Fibroblast of mammary gland (primary cell): ENCODE measurements at regions not wholly inside any gene's neighbourhood (a gene's known extent, or its start where the extent isn't known, plus 50 kb on each side); places are given as distances from the start of the nearest gene placed in this dataset.
"Not testable (repeated sequence)": the region's sequence is repeated elsewhere in the genome, so short reads cannot be mapped to it uniquely, and the experiment has no call there.

Source experiments
- DNase-seq: peaks from one replicate; pipeline ENCODE4 v3.0.0-alpha.2; 2010; ENCODE audit warnings: low read depth
- H3K4me3 ChIP-seq: 2 replicates; pipeline ENCODE4 v1.5.1; 2011; ENCODE audit warnings: low read depth, mild to moderate bottlenecking, low read length, moderate library complexity; ENCODE audit not compliant: control insufficient read depth
- TF ChIP-seq, protein P1 (sequence below): conservative IDR thresholded peaks from 2 replicates; pipeline ENCODE4 v1.5.1; 2011; ENCODE audit warnings: low read depth, low read length, inconsistent platforms; ENCODE audit not compliant: control insufficient read depth, insufficient read depth

DNA sequence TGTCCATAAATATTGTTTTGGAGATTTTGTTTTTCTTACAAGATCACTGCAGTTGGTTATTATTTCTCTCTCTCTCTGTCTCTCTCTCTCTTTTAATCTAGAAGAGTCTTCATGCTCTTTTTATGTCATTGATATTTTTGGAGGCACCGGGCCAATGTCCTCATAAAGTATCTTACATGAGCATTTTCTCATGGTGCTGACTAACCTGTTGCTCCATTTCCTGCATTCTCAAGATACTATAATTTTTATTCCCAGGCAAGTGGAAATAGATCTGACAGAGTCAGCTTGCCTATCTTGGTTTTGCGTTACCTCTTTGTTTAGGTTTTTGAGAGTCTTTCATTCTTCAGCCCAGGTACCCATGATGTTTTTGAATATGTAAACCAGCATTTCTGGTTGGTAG is 938.8 kb upstream of the FBXO33 start:
- no peak for DNase-seq
- no peak overlapping the region for H3K4me3 ChIP-seq
- TF ChIP-seq, protein P1, sequence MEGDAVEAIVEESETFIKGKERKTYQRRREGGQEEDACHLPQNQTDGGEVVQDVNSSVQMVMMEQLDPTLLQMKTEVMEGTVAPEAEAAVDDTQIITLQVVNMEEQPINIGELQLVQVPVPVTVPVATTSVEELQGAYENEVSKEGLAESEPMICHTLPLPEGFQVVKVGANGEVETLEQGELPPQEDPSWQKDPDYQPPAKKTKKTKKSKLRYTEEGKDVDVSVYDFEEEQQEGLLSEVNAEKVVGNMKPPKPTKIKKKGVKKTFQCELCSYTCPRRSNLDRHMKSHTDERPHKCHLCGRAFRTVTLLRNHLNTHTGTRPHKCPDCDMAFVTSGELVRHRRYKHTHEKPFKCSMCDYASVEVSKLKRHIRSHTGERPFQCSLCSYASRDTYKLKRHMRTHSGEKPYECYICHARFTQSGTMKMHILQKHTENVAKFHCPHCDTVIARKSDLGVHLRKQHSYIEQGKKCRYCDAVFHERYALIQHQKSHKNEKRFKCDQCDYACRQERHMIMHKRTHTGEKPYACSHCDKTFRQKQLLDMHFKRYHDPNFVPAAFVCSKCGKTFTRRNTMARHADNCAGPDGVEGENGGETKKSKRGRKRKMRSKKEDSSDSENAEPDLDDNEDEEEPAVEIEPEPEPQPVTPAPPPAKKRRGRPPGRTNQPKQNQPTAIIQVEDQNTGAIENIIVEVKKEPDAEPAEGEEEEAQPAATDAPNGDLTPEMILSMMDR, result no peak

DNA sequence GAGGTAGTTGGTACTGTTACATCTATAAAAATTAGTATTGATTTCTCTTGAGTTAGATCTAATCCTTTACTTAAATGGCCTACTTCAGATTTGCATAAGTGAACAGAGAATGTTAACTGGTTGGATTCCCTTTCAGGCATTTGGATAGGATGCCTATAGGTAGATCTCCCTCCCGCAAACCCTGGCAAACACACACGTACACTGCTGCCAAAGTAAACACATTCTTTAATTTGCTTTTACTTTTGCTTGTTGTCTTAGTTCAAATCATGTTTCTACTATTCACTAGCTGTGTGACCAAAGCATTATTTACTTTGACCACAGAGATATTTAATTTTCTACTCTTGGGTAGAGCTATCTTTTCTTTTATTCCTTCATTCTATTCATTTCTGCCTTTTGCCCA is 936.1 kb upstream of the FBXO33 start:
- TF ChIP-seq, protein P1, result no peak
- no peak overlapping the region for H3K4me3 ChIP-seq
- no peak for DNase-seq

DNA sequence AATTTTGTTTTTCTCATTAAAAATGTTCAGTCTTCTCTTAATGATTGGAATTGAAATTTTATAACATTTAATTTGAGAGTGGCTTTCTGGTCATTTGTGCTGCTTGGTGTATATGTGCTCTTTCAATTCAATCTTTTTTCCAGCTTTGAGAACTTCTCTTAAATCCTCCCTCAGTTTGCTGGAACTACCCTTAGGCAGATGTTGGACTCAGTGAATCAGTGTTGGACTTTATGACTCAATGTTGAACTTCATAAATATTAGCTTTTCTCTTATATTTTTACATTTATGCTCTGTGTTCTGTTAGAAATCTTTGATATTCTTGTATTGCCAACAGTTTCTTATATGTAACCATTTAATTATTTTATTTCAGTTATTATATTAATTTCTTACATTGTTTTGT is 935.5 kb upstream of the FBXO33 start:
- no peak for DNase-seq
- H3K4me3 ChIP-seq, result no peak overlapping the region
- TF ChIP-seq, protein P1, result no peak

DNA sequence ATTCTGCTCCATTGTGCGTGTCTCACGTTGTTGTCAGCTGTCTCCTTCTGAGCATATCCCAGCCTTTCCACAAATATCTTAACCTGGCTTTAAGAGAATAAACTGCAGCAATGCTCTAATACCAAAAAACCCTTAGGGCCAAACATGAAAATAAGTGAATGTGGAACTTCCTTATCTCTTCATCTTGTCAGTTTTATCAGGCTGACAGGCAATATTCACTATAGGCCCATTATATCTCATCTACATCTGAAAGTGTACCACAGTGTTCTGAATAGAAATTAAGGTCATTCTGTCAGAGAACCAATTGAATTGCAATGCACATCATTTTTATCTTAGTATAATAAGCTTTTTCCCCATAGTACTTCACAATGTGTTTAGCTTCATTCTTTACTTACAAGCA is 933.1 kb upstream of the FBXO33 start:
- no peak for DNase-seq
- H3K4me3 ChIP-seq, result no peak overlapping the region
- TF ChIP-seq, protein P1, result no peak

DNA sequence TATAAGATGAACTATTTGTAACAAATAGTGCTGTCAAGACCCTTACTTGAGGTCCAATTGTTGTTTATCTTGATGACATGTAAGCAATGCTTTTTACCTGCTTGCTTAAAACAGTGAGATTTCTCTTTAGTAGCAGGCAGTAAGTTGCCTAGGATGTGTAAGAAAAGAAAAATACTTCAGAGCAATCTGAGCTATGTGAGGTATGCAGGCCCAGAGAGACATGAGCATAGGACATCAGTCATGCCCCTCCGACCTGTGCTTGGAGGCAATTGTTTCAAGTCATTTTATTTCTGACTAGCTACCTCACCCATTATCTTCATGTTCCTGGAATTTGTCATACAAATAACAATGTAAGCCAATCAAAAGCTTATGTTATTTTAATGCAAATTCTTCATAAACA is 930.6 kb upstream of the FBXO33 start:
- TF ChIP-seq, protein P1, result no peak
- H3K4me3 ChIP-seq, result no peak overlapping the region
- no peak for DNase-seq

GRCh38 chr14:40354754-40355153 is 922.5 kb upstream of the FBXO33 start:
- no peak for DNase-seq
- TF ChIP-seq, protein P1, result no peak
- H3K4me3 ChIP-seq, result no peak overlapping the region

GRCh38 chr14:40348104-40348503 is 915.9 kb upstream of the FBXO33 start:
- not testable (repeated sequence) for DNase-seq, H3K4me3 ChIP-seq
